ENCODE measurements at regions not wholly inside any gene's neighbourhood (a gene's known extent, or its start where the extent isn't known, plus 50 kb on each side); places are given as distances from the start of the nearest gene placed in this dataset.

- TF ChIP-seq EZH2 (IDR thresholded peaks at IDR 0.05; ENCODE audit: insufficient read depth, poor library complexity, severe bottlenecking) (no peak), EZH2phosphoT487 (IDR thresholded peaks at IDR 0.05; ENCODE audit: insufficient read depth, low read depth) (no peak)
Observed at GRCh38 chr1:221563476-221563921, 178.4 kb downstream of the DUSP10 start.
